ENCODE measurements at regions not wholly inside any gene's neighbourhood (a gene's known extent, or its start where the extent isn't known, plus 50 kb on each side); places are given as distances from the start of the nearest gene placed in this dataset.

GRCh38 chr7:25619963-25620799 lies 391.9 kb upstream of the NPVF start:
- Mint-ChIP-seq H3K4me3 (no peak overlapping the region), H3K27ac (no peak overlapping the region), H3K36me3 (ENCODE audit: low read depth) (no peaks in the 10 kb centered on the region; the same call in 1 of the 2 replicates), H3K27me3 (ENCODE audit: insufficient read depth) (no peaks in the 10 kb centered on the region; the same call in 1 of the 2 replicates), H3K4me1 (ENCODE audit: low read depth) (no peaks in the 10 kb centered on the region), H3K9me3 (peaks cover 39% of the 10 kb centered on the region)
- TF ChIP-seq CTCF (IDR thresholded peaks at IDR 0.05): no peak
- no peak for DNase-seq

GRCh38 chr7:25621993-25622392 lies 393.7 kb upstream of the NPVF start:
- H3K36me3 Mint-ChIP-seq (ENCODE audit: low read depth): no peaks in the 10 kb centered on the region; the same call in 1 of the 2 replicates
- no peak for TF ChIP-seq CTCF (IDR thresholded peaks at IDR 0.05)
- no peaks in the 10 kb centered on the region; the same call in 1 of the 2 replicates for H3K27me3 Mint-ChIP-seq (ENCODE audit: insufficient read depth)
- H3K4me1 Mint-ChIP-seq (ENCODE audit: low read depth): no peaks in the 10 kb centered on the region
- no peak overlapping the region for H3K27ac Mint-ChIP-seq
- no peak overlapping the region for H3K4me3 Mint-ChIP-seq
- DNase-seq: no peak
- H3K9me3 Mint-ChIP-seq: peaks cover 44% of the 10 kb centered on the region

- H3K4me3 Mint-ChIP-seq: no peak overlapping the region
- no peak overlapping the region for H3K27ac Mint-ChIP-seq
- H3K4me1 Mint-ChIP-seq (ENCODE audit: low read depth): no peaks in the 10 kb centered on the region
- no peaks in the 10 kb centered on the region; the same call in 1 of the 2 replicates for H3K27me3 Mint-ChIP-seq (ENCODE audit: insufficient read depth)
- no peaks in the 10 kb centered on the region; the same call in 1 of the 2 replicates for H3K36me3 Mint-ChIP-seq (ENCODE audit: low read depth)
- no peak for TF ChIP-seq CTCF (IDR thresholded peaks at IDR 0.05)
- peaks cover 37% of the 10 kb centered on the region for H3K9me3 Mint-ChIP-seq
- DNase-seq: no peak
Measured at GRCh38 chr7:25622695-25623094, 394.4 kb upstream of the NPVF start.

- H3K27ac Mint-ChIP-seq: no peak overlapping the region
- H3K9me3 Mint-ChIP-seq: peaks cover 31% of the 10 kb centered on the region
- no peak overlapping the region for H3K4me3 Mint-ChIP-seq
- no peaks in the 10 kb centered on the region for H3K4me1 Mint-ChIP-seq (ENCODE audit: low read depth)
- H3K36me3 Mint-ChIP-seq (ENCODE audit: low read depth): no peaks in the 10 kb centered on the region; the same call in 1 of the 2 replicates
- no peaks in the 10 kb centered on the region; the same call in 1 of the 2 replicates for H3K27me3 Mint-ChIP-seq (ENCODE audit: insufficient read depth)
- DNase-seq: no peak
- TF ChIP-seq CTCF (IDR thresholded peaks at IDR 0.05): no peak
Measured at GRCh38 chr7:25624051-25624450, 395.8 kb upstream of the NPVF start.

GRCh38 chr7:25624833-25625232 lies 396.5 kb upstream of the NPVF start:
- H3K27ac Mint-ChIP-seq: no peak overlapping the region
- peaks cover 31% of the 10 kb centered on the region for H3K9me3 Mint-ChIP-seq
- TF ChIP-seq CTCF (IDR thresholded peaks at IDR 0.05): no peak
- H3K27me3 Mint-ChIP-seq (ENCODE audit: insufficient read depth): no peaks in the 10 kb centered on the region; the same call in 1 of the 2 replicates
- DNase-seq: no peak
- H3K36me3 Mint-ChIP-seq (ENCODE audit: low read depth): no peaks in the 10 kb centered on the region; the same call in 1 of the 2 replicates
- H3K4me1 Mint-ChIP-seq (ENCODE audit: low read depth): no peaks in the 10 kb centered on the region
- no peak overlapping the region for H3K4me3 Mint-ChIP-seq

Data from HFFc6 (cell line).